Stimulated activated CD4-positive, alpha-beta T cell treated with anti-CD3 and anti-CD28 coated beads, Interleukin-2, amount 100 ng/mL, for 48 hours (primary cell): ENCODE measurements at regions not wholly inside any gene's neighbourhood (a gene's known extent, or its start where the extent isn't known, plus 50 kb on each side); places are given as distances from the start of the nearest gene placed in this dataset.

ENCODE experiments used
- DNase-seq, 2 donors: peaks; one replicate each; pipeline ENCODE4 v3.0.0-alpha.2; 2020

GRCh38 chr2:147495734-147496133 lies 349.1 kb upstream of the ACVR2A start:
- DNase-seq: no peak

GRCh38 chr2:147492471-147492870 lies 352.4 kb upstream of the ACVR2A start:
- no peak for DNase-seq

- no peak for DNase-seq
Measured at GRCh38 chr2:147491506-147491905, 353.3 kb upstream of the ACVR2A start.

- DNase-seq: no peak
Measured at GRCh38 chr2:147490401-147491261, 354.2 kb upstream of the ACVR2A start.

GRCh38 chr2:147488472-147488871 lies 356.4 kb upstream of the ACVR2A start:
- DNase-seq: no peak

- DNase-seq: no peak
Measured at GRCh38 chr2:147487978-147488289, 356.9 kb upstream of the ACVR2A start.

GRCh38 chr2:147487286-147487977 lies 357.4 kb upstream of the ACVR2A start:
- DNase-seq: no peak

- DNase-seq: no peak
Measured at GRCh38 chr2:147485210-147485851, 359.5 kb upstream of the ACVR2A start.

GRCh38 chr2:147483911-147484310 lies 360.9 kb upstream of the ACVR2A start:
- DNase-seq: no peak

- no peak for DNase-seq
Measured at GRCh38 chr2:147482916-147483669, 361.7 kb upstream of the ACVR2A start.

GRCh38 chr2:147482111-147482895 lies 362.5 kb upstream of the ACVR2A start:
- no peak for DNase-seq

- no peak for DNase-seq
Measured at GRCh38 chr2:147479358-147479757, 365.5 kb upstream of the ACVR2A start.

- DNase-seq: no peak
Measured at GRCh38 chr2:147473075-147473474, 371.8 kb upstream of the ACVR2A start.

GRCh38 chr2:147471126-147471525 lies 373.7 kb upstream of the ACVR2A start:
- no peak for DNase-seq

GRCh38 chr2:147469471-147469870 lies 375.4 kb upstream of the ACVR2A start:
- no peak for DNase-seq

- DNase-seq: no peak
Measured at GRCh38 chr2:147468963-147469362, 375.9 kb upstream of the ACVR2A start.

GRCh38 chr2:147468349-147468748 lies 376.5 kb upstream of the ACVR2A start:
- DNase-seq: no peak

- no peak for DNase-seq
Measured at GRCh38 chr2:147467441-147467840, 377.4 kb upstream of the ACVR2A start.

- no peak for DNase-seq
Measured at GRCh38 chr2:147464737-147465357, 380.0 kb upstream of the ACVR2A start.

GRCh38 chr2:147463881-147464520 lies 380.8 kb upstream of the ACVR2A start:
- DNase-seq: no peak

- no peak for DNase-seq
Measured at GRCh38 chr2:147460155-147460554, 384.7 kb upstream of the ACVR2A start.
